ENCODE measurements at regions not wholly inside any gene's neighbourhood (a gene's known extent, or its start where the extent isn't known, plus 50 kb on each side); places are given as distances from the start of the nearest gene placed in this dataset.
A peak's percentile ranks its signal among the peaks of the same experiment; 100 is the strongest.

- Histone ChIP-seq H3K9me3 (ENCODE audit: control insufficient read depth, low read length) (no peaks in the 10 kb centered on the region), H3K4me3 (ENCODE audit: low read length) (no peak overlapping the region), H3K27me3 (ENCODE audit: control insufficient read depth, insufficient read depth, low read length) (no peaks in the 10 kb centered on the region), H3K9ac (ENCODE audit: low read length) (peak overlapping the region; percentile 27), H3K4me1 (ENCODE audit: control insufficient read depth, insufficient read depth, low read length) (peaks cover 17% of the 10 kb centered on the region), H3K36me3 (ENCODE audit: control insufficient read depth, insufficient read depth, low read length) (no peaks in the 10 kb centered on the region)
Observed at GRCh38 chr1:59020151-59020997, 236.5 kb upstream of the JUN start.

DNA sequence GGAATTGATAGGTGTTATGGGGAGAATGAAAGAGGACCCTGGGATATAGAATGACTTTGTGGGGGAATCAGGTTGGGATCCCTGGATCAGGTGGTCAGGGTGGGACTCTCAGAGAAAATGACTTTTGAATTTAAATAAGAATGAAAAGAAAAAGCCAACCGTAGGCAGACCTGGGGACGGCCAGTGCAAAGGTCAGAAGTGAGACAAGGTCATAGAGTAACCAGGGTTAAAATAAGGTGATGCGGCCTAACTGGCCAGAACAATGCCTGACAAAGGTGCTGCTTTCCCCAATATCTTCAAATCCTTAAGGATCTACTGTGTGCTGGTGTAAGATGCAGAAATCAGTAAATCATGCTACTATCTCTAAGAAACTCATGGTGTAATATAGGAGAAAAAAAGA is 238.4 kb upstream of the JUN start:
- Histone ChIP-seq H3K9ac (ENCODE audit: low read length) (no peak overlapping the region), H3K4me3 (ENCODE audit: low read length) (no peak overlapping the region), H3K9me3 (ENCODE audit: control insufficient read depth, low read length) (no peaks in the 10 kb centered on the region), H3K27me3 (ENCODE audit: control insufficient read depth, insufficient read depth, low read length) (no peaks in the 10 kb centered on the region), H3K4me1 (ENCODE audit: control insufficient read depth, insufficient read depth, low read length) (peaks cover 31% of the 10 kb centered on the region), H3K36me3 (ENCODE audit: control insufficient read depth, insufficient read depth, low read length) (no peaks in the 10 kb centered on the region)

- no peaks in the 10 kb centered on the region for H3K36me3 ChIP-seq (ENCODE audit: control insufficient read depth, insufficient read depth, low read length)
- no peak overlapping the region for H3K4me3 ChIP-seq (ENCODE audit: low read length)
- H3K9ac ChIP-seq (ENCODE audit: low read length) = no peak overlapping the region
- no peaks in the 10 kb centered on the region for H3K27me3 ChIP-seq (ENCODE audit: control insufficient read depth, insufficient read depth, low read length)
- peaks cover 37% of the 10 kb centered on the region for H3K4me1 ChIP-seq (ENCODE audit: control insufficient read depth, insufficient read depth, low read length)
- H3K9me3 ChIP-seq (ENCODE audit: control insufficient read depth, low read length) = no peaks in the 10 kb centered on the region
Observed at GRCh38 chr1:59022799-59023198, 239.0 kb upstream of the JUN start.

DNA sequence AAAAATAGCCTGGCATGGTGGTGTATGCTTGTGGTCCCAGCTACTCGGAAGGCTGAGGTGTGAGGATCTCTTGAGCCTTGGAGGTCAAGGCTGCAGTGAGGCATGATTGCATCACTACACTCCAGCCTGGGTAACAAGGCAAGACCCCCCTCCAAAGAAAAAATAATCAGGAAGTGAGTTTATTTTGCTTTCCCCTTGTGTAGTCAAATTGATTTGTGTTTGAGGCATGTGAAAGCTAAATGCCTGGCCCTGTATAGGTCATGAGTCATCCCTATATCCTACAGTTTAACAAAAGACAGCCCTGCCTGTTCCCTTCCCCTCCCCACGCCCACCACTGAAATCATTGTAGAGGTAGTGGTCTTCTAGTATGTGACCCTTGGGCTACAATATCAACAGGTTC is 241.4 kb upstream of the JUN start:
- H3K4me3 ChIP-seq (ENCODE audit: low read length) = no peak overlapping the region
- H3K9me3 ChIP-seq (ENCODE audit: control insufficient read depth, low read length) = no peaks in the 10 kb centered on the region
- H3K27me3 ChIP-seq (ENCODE audit: control insufficient read depth, insufficient read depth, low read length) = no peaks in the 10 kb centered on the region
- no peak overlapping the region for H3K9ac ChIP-seq (ENCODE audit: low read length)
- H3K36me3 ChIP-seq (ENCODE audit: control insufficient read depth, insufficient read depth, low read length) = no peaks in the 10 kb centered on the region
- peaks cover 37% of the 10 kb centered on the region for H3K4me1 ChIP-seq (ENCODE audit: control insufficient read depth, insufficient read depth, low read length)

- Histone ChIP-seq H3K4me1 (ENCODE audit: control insufficient read depth, insufficient read depth, low read length) (peaks cover 39% of the 10 kb centered on the region), H3K27me3 (ENCODE audit: control insufficient read depth, insufficient read depth, low read length) (no peaks in the 10 kb centered on the region), H3K4me3 (ENCODE audit: low read length) (no peak overlapping the region), H3K9ac (ENCODE audit: low read length) (no peak overlapping the region), H3K36me3 (ENCODE audit: control insufficient read depth, insufficient read depth, low read length) (no peaks in the 10 kb centered on the region), H3K9me3 (ENCODE audit: control insufficient read depth, low read length) (no peaks in the 10 kb centered on the region)
Observed at GRCh38 chr1:59025898-59026426, 242.1 kb upstream of the JUN start.

DNA sequence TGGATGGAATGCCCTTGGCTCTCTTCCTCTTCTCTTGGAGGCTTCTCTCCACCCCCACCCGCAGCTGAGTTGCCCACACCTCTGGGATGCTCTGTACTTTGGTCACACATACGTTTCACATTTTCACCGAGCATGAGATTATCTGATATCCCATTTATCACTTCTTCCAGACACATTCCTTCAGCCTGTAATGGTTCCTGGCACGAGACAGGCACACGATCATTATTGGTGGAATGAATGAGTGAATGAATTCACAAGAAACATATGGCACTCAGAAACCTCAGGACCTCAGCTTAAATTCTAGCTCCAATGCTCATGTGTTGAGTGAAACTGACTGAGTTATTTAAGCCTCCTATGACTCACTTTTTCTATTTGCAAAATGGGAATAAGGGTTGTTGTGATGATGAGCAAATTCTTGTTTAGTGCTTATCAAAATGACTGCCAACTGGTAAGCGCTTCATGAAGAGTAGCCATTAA is 242.7 kb upstream of the JUN start:
- Histone ChIP-seq H3K4me1 (ENCODE audit: control insufficient read depth, insufficient read depth, low read length) (peaks cover 39% of the 10 kb centered on the region), H3K4me3 (ENCODE audit: low read length) (no peak overlapping the region), H3K9me3 (ENCODE audit: control insufficient read depth, low read length) (no peaks in the 10 kb centered on the region), H3K36me3 (ENCODE audit: control insufficient read depth, insufficient read depth, low read length) (no peaks in the 10 kb centered on the region), H3K27me3 (ENCODE audit: control insufficient read depth, insufficient read depth, low read length) (no peaks in the 10 kb centered on the region), H3K9ac (ENCODE audit: low read length) (no peak overlapping the region)

DNA sequence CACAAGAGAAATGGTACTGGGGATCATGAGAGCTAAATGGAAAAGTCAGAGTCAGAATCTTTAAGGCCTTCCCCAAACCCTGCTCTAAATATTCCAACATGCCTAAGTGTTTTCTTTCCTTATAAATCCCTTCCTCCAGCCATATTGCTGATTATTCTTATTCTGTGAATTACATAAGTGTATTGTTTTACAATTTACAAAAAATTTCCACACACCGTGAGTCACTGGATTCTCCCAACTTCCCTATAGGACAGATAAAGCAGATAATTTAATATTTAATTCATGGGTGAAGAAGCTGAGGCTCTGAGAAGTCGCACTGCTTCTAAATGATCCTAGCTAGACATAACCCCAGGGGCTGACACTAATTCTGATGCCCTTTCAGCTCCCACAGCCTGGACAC is 243.3 kb upstream of the JUN start:
- H3K9me3 ChIP-seq (ENCODE audit: control insufficient read depth, low read length) = no peaks in the 10 kb centered on the region
- peaks cover 39% of the 10 kb centered on the region for H3K4me1 ChIP-seq (ENCODE audit: control insufficient read depth, insufficient read depth, low read length)

DNA sequence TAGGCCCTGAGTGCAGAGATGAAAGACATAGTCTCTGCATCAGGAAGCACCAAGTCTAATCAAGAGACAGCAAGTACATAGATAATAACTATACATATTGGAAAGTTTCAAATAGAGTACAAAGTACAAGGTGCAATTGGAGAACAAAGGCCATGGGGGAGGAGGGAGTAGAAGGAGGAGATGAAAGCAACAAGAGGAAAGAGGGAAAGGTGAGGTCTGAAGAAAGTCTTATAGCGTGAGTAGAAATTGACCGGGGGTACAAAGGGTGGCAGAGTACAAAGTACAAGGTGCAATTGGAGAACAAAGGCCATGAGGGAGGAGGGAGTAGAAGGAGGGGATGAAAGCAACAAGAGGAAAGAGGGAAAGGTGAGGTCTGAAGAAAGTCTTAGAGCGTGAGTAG is 244.2 kb upstream of the JUN start:
- H3K4me3 ChIP-seq (ENCODE audit: low read length) = no peak overlapping the region
- H3K9me3 ChIP-seq (ENCODE audit: control insufficient read depth, low read length) = no peaks in the 10 kb centered on the region
- H3K36me3 ChIP-seq (ENCODE audit: control insufficient read depth, insufficient read depth, low read length) = no peaks in the 10 kb centered on the region
- peaks cover 39% of the 10 kb centered on the region for H3K4me1 ChIP-seq (ENCODE audit: control insufficient read depth, insufficient read depth, low read length)
- no peaks in the 10 kb centered on the region for H3K27me3 ChIP-seq (ENCODE audit: control insufficient read depth, insufficient read depth, low read length)
- H3K9ac ChIP-seq (ENCODE audit: low read length) = no peak overlapping the region

More for the DNA sequence above, 243.3 kb upstream of the JUN start:
- H3K4me3 ChIP-seq (ENCODE audit: low read length) = peak overlapping the region; percentile 18
- H3K36me3 ChIP-seq (ENCODE audit: control insufficient read depth, insufficient read depth, low read length) = no peaks in the 10 kb centered on the region
- H3K27me3 ChIP-seq (ENCODE audit: control insufficient read depth, insufficient read depth, low read length) = no peaks in the 10 kb centered on the region
- H3K9ac ChIP-seq (ENCODE audit: low read length) = no peak overlapping the region

GRCh38 chr1:59029411-59030167 is 245.7 kb upstream of the JUN start:
- Histone ChIP-seq H3K27me3 (ENCODE audit: control insufficient read depth, insufficient read depth, low read length) (no peaks in the 10 kb centered on the region), H3K9ac (ENCODE audit: low read length) (no peak overlapping the region), H3K4me1 (ENCODE audit: control insufficient read depth, insufficient read depth, low read length) (peaks cover 39% of the 10 kb centered on the region), H3K9me3 (ENCODE audit: control insufficient read depth, low read length) (no peaks in the 10 kb centered on the region), H3K36me3 (ENCODE audit: control insufficient read depth, insufficient read depth, low read length) (no peaks in the 10 kb centered on the region), H3K4me3 (ENCODE audit: low read length) (peak overlapping the region; percentile 5)

DNA sequence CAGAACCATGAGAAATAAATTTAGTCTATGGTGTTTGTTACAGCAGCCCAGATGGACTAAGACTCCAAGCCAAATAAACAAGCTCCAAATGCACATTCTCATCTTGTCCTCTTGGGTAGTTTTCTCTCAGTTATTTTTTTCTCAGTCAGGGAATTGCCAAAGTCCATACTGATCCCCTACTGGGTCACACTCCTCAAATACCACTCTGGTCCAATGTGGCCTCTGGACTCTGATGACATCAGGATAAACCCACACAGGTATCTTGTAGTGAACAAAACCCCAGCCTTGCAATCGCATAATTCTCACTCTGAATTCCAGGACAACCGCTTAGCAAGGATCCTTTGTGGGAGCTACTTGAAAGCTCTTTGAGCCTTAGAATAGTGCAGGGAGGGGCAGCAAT is 248.4 kb upstream of the JUN start:
- Histone ChIP-seq H3K9me3 (ENCODE audit: control insufficient read depth, low read length) (no peaks in the 10 kb centered on the region), H3K4me3 (ENCODE audit: low read length) (no peak overlapping the region), H3K36me3 (ENCODE audit: control insufficient read depth, insufficient read depth, low read length) (no peaks in the 10 kb centered on the region), H3K4me1 (ENCODE audit: control insufficient read depth, insufficient read depth, low read length) (peaks cover 20% of the 10 kb centered on the region), H3K9ac (ENCODE audit: low read length) (no peak overlapping the region), H3K27me3 (ENCODE audit: control insufficient read depth, insufficient read depth, low read length) (no peaks in the 10 kb centered on the region)

GRCh38 chr1:59033761-59034160 is 249.9 kb upstream of the JUN start:
- no peak overlapping the region for H3K4me3 ChIP-seq (ENCODE audit: low read length)
- no peaks in the 10 kb centered on the region for H3K36me3 ChIP-seq (ENCODE audit: control insufficient read depth, insufficient read depth, low read length)
- H3K9me3 ChIP-seq (ENCODE audit: control insufficient read depth, low read length) = no peaks in the 10 kb centered on the region
- peaks cover 14% of the 10 kb centered on the region for H3K4me1 ChIP-seq (ENCODE audit: control insufficient read depth, insufficient read depth, low read length)
- H3K9ac ChIP-seq (ENCODE audit: low read length) = no peak overlapping the region
- no peaks in the 10 kb centered on the region for H3K27me3 ChIP-seq (ENCODE audit: control insufficient read depth, insufficient read depth, low read length)

GRCh38 chr1:59034925-59035324 is 251.1 kb upstream of the JUN start:
- no peaks in the 10 kb centered on the region for H3K9me3 ChIP-seq (ENCODE audit: control insufficient read depth, low read length)
- H3K4me1 ChIP-seq (ENCODE audit: control insufficient read depth, insufficient read depth, low read length) = peaks cover 10% of the 10 kb centered on the region
- no peak overlapping the region for H3K9ac ChIP-seq (ENCODE audit: low read length)
- no peaks in the 10 kb centered on the region for H3K36me3 ChIP-seq (ENCODE audit: control insufficient read depth, insufficient read depth, low read length)
- H3K27me3 ChIP-seq (ENCODE audit: control insufficient read depth, insufficient read depth, low read length) = no peaks in the 10 kb centered on the region
- H3K4me3 ChIP-seq (ENCODE audit: low read length) = no peak overlapping the region
